ENCODE measurements at regions not wholly inside any gene's neighbourhood (a gene's known extent, or its start where the extent isn't known, plus 50 kb on each side); places are given as distances from the start of the nearest gene placed in this dataset.

DNA sequence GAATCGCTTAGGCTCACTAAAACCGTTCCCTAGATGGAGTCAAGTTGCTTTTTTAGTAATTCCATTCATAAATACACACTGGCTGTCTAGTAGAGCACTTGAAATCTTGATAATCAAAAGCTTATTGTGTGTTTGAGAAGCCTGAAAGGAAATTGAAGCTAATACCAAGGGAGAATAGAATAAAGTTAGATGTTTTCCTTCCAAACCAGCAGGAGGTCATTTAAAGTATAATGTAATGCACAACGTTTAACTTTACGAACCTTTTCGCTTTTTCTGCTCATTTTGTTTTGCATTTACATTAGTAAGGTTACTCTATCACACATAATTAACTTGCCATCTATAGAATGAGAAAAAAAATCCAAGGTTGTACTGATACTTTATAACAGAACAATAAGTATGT is 440.9 kb downstream of the NKX6-1 start:
- no peaks in the 10 kb centered on the region for H3K4me1 Mint-ChIP-seq
- DNase-seq: no peak
- H3K9me3 Mint-ChIP-seq: peaks cover 3% of the 10 kb centered on the region
- H3K27me3 Mint-ChIP-seq: no peaks in the 10 kb centered on the region
- ChIA-PET POLR2A (no interaction called here), CTCF (no interaction called here)
- no peak overlapping the region for H3K4me3 Mint-ChIP-seq
- H3K36me3 Mint-ChIP-seq (ENCODE audit: low read depth): no peaks in the 10 kb centered on the region
- no peak overlapping the region for H3K27ac Mint-ChIP-seq

DNA sequence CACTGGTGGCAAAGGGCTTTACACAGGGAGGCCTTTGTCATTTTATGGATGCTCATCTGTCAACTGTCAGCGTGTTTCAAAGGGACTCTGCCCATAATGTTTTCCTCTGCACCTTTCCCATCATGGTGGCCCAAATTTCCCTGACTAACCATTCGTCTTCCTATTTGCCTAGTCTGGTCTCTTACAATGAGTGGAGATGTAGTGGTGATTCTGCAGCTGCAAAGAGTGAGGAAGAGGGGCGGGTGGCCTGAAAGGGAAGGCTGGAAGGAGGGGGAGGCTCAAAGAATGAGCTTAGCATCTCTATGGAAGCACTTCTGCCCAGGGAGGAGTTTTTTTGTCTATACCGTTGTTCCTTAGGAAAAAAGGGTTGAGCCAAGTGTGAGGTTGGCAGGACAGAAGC is 447.5 kb downstream of the NKX6-1 start:
- H3K4me1 Mint-ChIP-seq: no peaks in the 10 kb centered on the region
- no peak overlapping the region for H3K27ac Mint-ChIP-seq
- no peaks in the 10 kb centered on the region for H3K27me3 Mint-ChIP-seq
- no peaks in the 10 kb centered on the region for H3K36me3 Mint-ChIP-seq (ENCODE audit: low read depth)
- H3K4me3 Mint-ChIP-seq: no peak overlapping the region
- CTCF ChIA-PET: no interaction called here
- POLR2A ChIA-PET: no interaction called here
- DNase-seq: no peak
- H3K9me3 Mint-ChIP-seq: peaks cover 1% of the 10 kb centered on the region

DNA sequence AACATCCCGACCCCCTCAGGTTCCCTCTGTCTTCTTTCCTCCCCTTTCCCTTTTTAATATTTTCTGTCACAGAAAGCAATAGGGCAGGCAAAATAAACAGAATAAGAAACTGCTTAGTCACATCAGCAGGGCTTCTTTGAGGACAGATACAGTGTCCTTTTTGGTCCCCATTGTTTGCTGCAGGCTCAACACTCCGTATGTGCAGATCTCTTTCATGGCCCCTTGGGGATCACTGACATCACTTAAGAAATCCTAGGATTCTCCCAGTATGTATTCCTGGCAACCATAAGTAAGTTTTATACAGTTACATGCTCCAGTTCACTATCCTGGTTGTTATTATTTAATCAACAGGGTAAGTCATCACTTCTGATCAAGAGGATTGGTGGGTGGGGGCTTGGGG is 448.0 kb downstream of the NKX6-1 start:
- no peak overlapping the region for H3K4me3 Mint-ChIP-seq
- H3K4me1 Mint-ChIP-seq: no peaks in the 10 kb centered on the region
- no peaks in the 10 kb centered on the region for H3K9me3 Mint-ChIP-seq
- CTCF ChIA-PET: no interaction called here
- no peak overlapping the region for H3K27ac Mint-ChIP-seq
- H3K27me3 Mint-ChIP-seq: no peaks in the 10 kb centered on the region
- POLR2A ChIA-PET: no interaction called here
- no peak for DNase-seq
- H3K36me3 Mint-ChIP-seq (ENCODE audit: low read depth): no peaks in the 10 kb centered on the region

DNA sequence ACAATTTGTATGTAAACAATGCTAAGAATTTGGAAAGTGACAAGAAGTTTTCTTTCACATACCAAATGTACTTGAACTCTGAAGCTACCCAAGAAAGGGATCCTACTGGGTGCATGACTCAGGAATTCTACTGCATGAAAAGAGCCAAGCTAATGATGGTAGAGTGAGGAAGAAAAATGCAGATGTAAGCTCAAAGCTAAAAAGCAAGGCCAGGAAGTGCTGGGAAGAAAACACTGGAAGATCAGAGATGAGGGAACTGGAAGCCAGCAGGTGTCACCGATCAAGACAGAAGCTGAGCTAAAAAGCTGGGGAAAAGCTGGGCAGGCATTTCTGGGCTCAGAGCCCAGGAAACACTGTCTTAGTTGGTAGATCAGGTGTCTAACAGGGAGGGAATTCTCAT is 449.1 kb downstream of the NKX6-1 start:
- CTCF ChIA-PET: no interaction called here
- POLR2A ChIA-PET: no interaction called here

DNA sequence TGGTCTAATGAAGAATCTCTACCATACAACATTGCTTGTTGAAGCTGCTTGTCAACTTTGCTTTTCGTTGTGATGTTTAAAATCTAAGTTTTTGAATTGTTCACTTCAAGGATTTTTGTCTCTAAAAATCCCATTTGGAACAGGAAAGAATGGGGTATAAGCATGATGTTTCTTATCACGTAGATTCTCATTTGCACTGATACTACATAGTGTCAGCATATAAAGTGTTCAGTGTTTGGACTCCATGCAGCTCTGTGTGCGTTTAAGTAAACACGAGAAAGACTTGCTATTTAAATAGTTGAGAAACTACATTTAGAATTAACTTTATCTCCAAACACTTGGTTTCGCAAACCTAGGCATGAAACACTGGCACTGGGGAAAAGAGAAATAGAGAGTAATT is 452.5 kb downstream of the NKX6-1 start:
- no peaks in the 10 kb centered on the region for H3K4me1 Mint-ChIP-seq
- H3K4me3 Mint-ChIP-seq: no peak overlapping the region
- CTCF ChIA-PET: no interaction called here
- H3K27ac Mint-ChIP-seq: no peak overlapping the region
- POLR2A ChIA-PET: no interaction called here
- H3K36me3 Mint-ChIP-seq (ENCODE audit: low read depth): no peaks in the 10 kb centered on the region
- DNase-seq: no peak
- H3K27me3 Mint-ChIP-seq: no peaks in the 10 kb centered on the region
- H3K9me3 Mint-ChIP-seq: no peaks in the 10 kb centered on the region

More for the DNA sequence above, 449.1 kb downstream of the NKX6-1 start:
- no peak for DNase-seq
- H3K27ac Mint-ChIP-seq: no peak overlapping the region
- H3K4me3 Mint-ChIP-seq: no peak overlapping the region
- H3K36me3 Mint-ChIP-seq (ENCODE audit: low read depth): no peaks in the 10 kb centered on the region
- no peaks in the 10 kb centered on the region for H3K4me1 Mint-ChIP-seq
- no peaks in the 10 kb centered on the region for H3K9me3 Mint-ChIP-seq
- H3K27me3 Mint-ChIP-seq: no peaks in the 10 kb centered on the region

DNA sequence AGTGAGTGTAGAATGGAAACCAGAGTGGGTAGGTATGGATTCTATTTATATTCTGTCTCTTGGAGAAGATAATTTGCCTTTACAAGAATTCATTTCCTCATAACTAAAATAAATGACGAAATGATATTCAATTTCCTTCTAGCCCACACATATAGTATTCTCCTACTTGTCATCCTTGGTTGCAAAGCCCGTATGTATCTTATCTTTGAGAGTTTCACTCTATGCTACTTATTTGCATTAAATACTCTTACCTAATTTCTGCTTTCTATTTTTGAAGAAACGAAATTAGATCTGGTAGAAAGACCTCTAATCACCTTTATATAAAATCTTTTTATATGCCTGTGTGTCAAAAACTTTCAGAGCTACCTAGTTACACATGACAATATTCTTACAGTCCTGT is 457.7 kb downstream of the NKX6-1 start:
- no peak for DNase-seq
- Mint-ChIP-seq H3K36me3 (ENCODE audit: low read depth) (no peaks in the 10 kb centered on the region), H3K4me1 (no peaks in the 10 kb centered on the region), H3K27me3 (no peaks in the 10 kb centered on the region), H3K27ac (no peak overlapping the region), H3K9me3 (no peaks in the 10 kb centered on the region), H3K4me3 (no peak overlapping the region)
- CTCF ChIA-PET: no interaction called here
- POLR2A ChIA-PET: no interaction called here

DNA sequence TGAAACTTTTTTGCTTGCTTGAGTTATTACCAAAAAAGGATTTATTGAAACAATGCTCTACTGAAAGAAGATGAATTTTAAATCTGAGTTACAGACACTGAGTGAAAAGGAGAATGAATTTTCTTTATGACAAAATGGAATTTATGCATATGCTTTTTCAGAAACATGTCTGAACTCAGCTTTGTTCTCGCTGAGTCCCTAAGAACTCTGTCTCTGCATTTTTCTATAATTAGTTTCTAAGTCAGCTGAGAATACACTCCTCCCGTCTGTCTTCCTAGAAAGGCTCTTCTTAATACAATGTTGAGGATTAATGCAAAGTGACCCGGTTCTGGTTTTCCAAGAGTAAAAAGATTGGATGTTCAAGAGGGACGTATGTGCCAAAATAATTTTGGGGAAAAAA is 463.5 kb downstream of the NKX6-1 start:
- ChIA-PET POLR2A (no interaction called here), CTCF (no interaction called here)
- no peaks in the 10 kb centered on the region for H3K4me1 Mint-ChIP-seq
- no peak overlapping the region for H3K4me3 Mint-ChIP-seq
- H3K36me3 Mint-ChIP-seq (ENCODE audit: low read depth): no peaks in the 10 kb centered on the region
- no peak overlapping the region for H3K27ac Mint-ChIP-seq
- DNase-seq: no peak
- H3K27me3 Mint-ChIP-seq: no peaks in the 10 kb centered on the region
- H3K9me3 Mint-ChIP-seq: no peaks in the 10 kb centered on the region

DNA sequence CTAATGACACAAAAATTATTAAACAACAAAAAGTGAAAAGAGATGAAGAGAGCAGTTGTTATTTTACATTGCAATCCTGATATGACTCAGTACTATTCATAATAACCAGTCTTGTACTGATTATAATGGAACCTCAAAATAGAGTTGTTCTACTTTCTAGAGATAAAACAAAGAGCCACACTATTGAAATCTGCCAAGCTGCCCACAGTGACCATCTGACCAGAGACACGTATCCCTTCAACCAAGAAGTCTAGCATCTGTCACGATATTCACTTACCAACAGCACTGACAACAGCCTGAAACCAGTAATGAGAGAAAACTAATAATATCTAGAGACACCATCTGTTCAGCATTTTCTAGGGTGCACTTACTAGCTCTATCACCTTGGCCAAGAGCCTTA is 466.7 kb downstream of the NKX6-1 start:
- CTCF ChIA-PET: no interaction called here
- Mint-ChIP-seq H3K36me3 (ENCODE audit: low read depth) (no peaks in the 10 kb centered on the region), H3K27ac (no peak overlapping the region), H3K4me1 (no peaks in the 10 kb centered on the region), H3K4me3 (no peak overlapping the region), H3K27me3 (no peaks in the 10 kb centered on the region), H3K9me3 (no peaks in the 10 kb centered on the region)
- POLR2A ChIA-PET: no interaction called here
- no peak for DNase-seq

DNA sequence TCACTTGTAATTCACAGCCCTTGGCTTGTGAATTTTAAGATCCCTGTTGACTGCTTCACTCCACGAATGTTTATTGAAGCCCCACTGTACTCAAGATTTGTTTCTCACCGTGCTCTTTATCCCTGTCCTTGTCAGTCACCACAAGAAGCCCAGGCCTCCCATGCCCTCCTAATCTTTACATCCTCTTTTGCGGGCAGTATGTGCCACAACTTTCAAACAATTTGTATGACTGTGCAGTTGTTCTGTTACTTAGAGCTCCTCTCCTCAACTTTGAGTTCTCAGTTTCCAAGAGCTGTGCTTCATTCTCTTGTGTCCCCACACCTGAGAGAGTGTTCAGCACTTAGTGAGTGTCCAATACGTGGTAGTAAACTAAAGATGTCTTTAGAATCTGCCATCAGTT is 467.7 kb downstream of the NKX6-1 start:
- Mint-ChIP-seq H3K4me3 (no peak overlapping the region), H3K27ac (no peak overlapping the region), H3K4me1 (no peaks in the 10 kb centered on the region), H3K9me3 (no peaks in the 10 kb centered on the region), H3K36me3 (ENCODE audit: low read depth) (no peaks in the 10 kb centered on the region), H3K27me3 (no peaks in the 10 kb centered on the region)
- ChIA-PET CTCF (no interaction called here), POLR2A (no interaction called here)
- DNase-seq: no peak

DNA sequence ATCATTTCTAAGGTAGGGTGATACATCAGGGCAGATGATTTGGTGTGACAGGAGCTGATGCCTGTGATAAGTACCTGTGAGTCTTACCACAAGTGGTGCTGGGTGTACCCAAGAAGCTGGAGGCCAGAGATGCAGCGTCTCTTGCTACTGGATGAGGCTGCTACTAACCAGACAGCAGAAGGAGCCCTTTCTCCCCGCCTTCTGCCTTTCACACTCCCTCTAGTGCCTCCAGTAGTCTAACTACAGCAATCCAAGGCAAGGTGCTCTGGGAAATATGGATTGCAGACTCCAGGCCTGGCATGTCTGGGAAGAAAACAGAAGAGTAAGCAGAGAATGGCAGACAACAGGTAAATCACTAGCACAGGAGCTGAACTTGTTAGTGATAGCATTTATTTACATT is 470.8 kb downstream of the NKX6-1 start:
- H3K4me3 Mint-ChIP-seq: no peak overlapping the region
- no peak for DNase-seq
- no peaks in the 10 kb centered on the region for H3K27me3 Mint-ChIP-seq
- H3K4me1 Mint-ChIP-seq: no peaks in the 10 kb centered on the region
- POLR2A ChIA-PET: no interaction called here
- CTCF ChIA-PET: no interaction called here
- H3K27ac Mint-ChIP-seq: no peak overlapping the region
- no peaks in the 10 kb centered on the region for H3K9me3 Mint-ChIP-seq
- no peaks in the 10 kb centered on the region for H3K36me3 Mint-ChIP-seq (ENCODE audit: low read depth)

DNA sequence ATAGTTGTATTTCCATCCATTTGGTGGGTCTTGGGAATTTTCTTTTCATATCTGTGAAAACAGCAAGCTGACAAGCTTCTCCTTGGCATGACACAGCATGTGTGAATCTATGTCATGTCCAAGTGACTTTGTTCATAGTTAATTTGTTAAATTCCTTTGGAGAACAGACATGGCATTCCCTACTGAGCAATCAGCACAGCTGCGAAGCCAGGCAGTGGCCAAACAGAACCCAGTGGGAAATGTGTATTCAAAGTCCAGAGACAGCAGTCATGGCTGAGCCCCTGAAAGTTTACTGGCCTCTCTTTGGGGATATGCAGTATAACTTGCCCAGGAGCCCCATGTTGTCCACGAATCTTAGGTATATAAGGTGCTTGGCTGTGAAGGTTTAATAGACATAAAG is 474.7 kb downstream of the NKX6-1 start:
- Mint-ChIP-seq H3K4me3 (no peak overlapping the region), H3K4me1 (no peaks in the 10 kb centered on the region), H3K36me3 (ENCODE audit: low read depth) (no peaks in the 10 kb centered on the region), H3K27me3 (no peaks in the 10 kb centered on the region), H3K9me3 (peaks cover 2% of the 10 kb centered on the region), H3K27ac (no peak overlapping the region)
- CTCF ChIA-PET: no interaction called here
- DNase-seq: no peak
- POLR2A ChIA-PET: no interaction called here

DNA sequence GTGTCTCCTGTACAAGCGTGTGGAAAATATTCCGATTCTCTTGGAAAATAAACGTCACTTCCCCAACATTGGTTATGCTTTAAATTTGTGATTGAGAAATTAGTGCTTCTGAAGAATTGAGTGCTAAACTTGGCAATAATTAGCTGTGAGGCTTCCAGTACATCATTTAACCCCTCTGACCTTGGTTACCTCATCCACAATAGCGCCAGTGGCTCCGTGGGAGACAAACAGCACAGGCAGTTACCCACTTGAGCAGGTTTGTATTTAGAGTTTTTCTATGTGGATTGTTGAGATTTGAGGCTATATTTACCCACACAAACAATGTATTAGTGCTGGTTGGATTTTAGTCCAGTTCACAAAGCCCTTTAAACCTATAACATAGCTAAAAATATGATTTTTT is 476.5 kb downstream of the NKX6-1 start:
- ChIA-PET CTCF (no interaction called here), POLR2A (no interaction called here)
- H3K27ac Mint-ChIP-seq: no peak overlapping the region
- no peak for DNase-seq
- H3K9me3 Mint-ChIP-seq: peaks cover 2% of the 10 kb centered on the region
- no peak overlapping the region for H3K4me3 Mint-ChIP-seq
- no peaks in the 10 kb centered on the region for H3K36me3 Mint-ChIP-seq (ENCODE audit: low read depth)
- H3K27me3 Mint-ChIP-seq: no peaks in the 10 kb centered on the region
- no peaks in the 10 kb centered on the region for H3K4me1 Mint-ChIP-seq

DNA sequence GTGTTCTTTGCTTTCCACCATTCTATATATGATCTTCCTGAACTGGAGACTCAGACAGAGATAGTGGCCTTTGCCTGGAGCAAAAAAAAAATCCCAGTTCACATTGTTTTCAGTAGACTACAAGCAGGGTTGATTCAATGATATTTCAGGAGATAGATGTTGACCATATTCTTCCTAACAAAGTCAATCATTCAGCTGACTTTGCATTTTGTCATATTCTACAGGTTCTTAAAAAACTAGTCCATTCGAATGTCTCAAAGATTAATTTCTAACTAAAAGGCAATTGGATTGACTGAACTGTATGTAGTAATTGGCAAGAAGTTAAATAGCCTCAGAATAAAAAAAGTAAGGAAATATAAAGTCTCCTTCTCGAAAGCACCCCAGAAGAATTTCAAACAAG is 479.5 kb downstream of the NKX6-1 start:
- Mint-ChIP-seq H3K27me3 (no peaks in the 10 kb centered on the region), H3K4me3 (no peak overlapping the region), H3K9me3 (peaks cover 2% of the 10 kb centered on the region), H3K4me1 (no peaks in the 10 kb centered on the region), H3K36me3 (ENCODE audit: low read depth) (no peaks in the 10 kb centered on the region), H3K27ac (no peak overlapping the region)
- ChIA-PET POLR2A (no interaction called here), CTCF (no interaction called here)
- DNase-seq: no peak

DNA sequence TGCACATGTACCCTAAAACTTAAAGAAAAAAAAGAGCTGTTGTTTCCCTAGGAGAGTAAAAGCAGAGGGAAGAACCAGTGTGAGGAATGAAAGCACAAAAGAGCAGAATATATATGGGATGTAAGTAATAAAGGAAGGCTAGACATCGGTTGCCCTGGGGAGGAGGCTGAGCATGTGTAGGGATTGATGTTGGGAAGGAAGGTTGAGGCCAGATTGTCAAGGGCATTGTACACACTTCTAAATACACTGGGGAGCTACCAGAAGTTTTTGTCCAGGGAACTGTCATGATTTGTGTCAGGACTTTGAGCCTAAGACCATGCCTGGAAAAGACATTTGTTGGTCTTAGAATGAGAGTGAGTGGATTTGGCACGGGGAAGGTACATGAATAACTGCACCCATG is 467.1 kb downstream of the GPAT3 start:
- CTCF ChIA-PET: no interaction called here

DNA sequence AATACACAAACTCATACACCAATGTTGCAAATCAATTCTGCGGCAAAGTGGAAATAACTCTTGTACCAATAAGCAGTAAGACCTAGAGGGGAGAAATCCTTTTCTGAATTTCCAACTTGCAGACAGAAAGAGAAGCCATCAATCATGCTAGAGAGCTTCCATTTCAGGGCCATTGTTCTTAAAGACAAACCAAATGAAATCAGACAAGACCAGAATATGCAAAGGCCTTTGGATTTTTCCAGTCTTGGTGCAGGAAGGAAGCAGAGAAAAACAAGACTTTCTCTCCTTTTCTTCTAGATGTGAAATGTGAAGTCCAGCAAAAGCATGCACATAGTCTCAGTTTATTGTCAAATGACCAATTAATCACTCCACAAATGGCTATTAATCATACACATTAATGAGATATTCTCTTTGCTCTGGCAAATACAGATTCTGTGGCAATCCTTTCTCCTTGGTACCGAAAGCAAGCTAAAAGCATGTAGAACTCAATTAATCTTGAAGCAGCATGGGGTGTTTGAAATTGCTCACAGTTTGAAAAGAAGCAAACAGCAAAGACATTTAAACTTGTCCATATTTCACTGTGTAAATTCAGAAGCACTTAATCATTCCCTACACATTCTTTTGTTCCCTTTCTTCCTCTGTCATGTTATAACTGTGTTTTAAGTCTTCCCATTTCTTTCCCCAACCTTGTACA is 466.1 kb downstream of the GPAT3 start:
- no peak overlapping the region for H3K4me3 Mint-ChIP-seq
- ChIA-PET POLR2A (no interaction called here), CTCF (no interaction called here)
- no peaks in the 10 kb centered on the region for H3K4me1 Mint-ChIP-seq
- no peaks in the 10 kb centered on the region for H3K36me3 Mint-ChIP-seq (ENCODE audit: low read depth)
- H3K27me3 Mint-ChIP-seq: no peaks in the 10 kb centered on the region
- H3K27ac Mint-ChIP-seq: no peak overlapping the region
- no peaks in the 10 kb centered on the region for H3K9me3 Mint-ChIP-seq
- no peak for DNase-seq

More for the DNA sequence above, 467.1 kb downstream of the GPAT3 start:
- DNase-seq: no peak
- H3K4me1 Mint-ChIP-seq: no peaks in the 10 kb centered on the region
- H3K36me3 Mint-ChIP-seq (ENCODE audit: low read depth): no peaks in the 10 kb centered on the region
- H3K27me3 Mint-ChIP-seq: no peaks in the 10 kb centered on the region
- no peak overlapping the region for H3K4me3 Mint-ChIP-seq
- H3K9me3 Mint-ChIP-seq: no peaks in the 10 kb centered on the region
- POLR2A ChIA-PET: no interaction called here
- no peak overlapping the region for H3K27ac Mint-ChIP-seq

All from activated CD4-positive, alpha-beta memory T cell treated with anti-CD3 and anti-CD28 coated beads, Interleukin-2, amount 10 ng/mL, durations not matched to agents 7 days and 5 days (primary cell).